ENCODE measurements at regions not wholly inside any gene's neighbourhood (a gene's known extent, or its start where the extent isn't known, plus 50 kb on each side); places are given as distances from the start of the nearest gene placed in this dataset.

DNA sequence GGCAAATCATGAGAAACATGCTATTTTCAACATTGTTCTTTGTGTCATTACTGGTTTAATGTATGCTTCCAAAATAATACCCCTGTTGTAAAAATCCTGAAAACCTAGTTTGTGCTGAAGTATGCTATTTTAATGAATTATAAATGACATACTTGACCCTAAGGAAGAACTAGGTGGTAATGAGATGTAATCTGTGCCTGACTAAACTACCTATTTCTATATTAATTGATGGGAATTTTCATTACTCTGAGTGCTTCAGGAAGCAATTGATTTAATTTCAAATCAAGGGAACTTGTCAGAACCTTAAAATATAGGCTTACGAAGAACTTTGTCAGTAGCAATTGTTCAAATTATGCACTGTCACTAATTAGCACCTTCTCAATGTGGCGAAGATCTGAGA lies 1005.6 kb upstream of the SLC10A2 start:
- no peaks in the 10 kb centered on the region for H3K36me3 Mint-ChIP-seq
- ATAC-seq (ENCODE audit: low read depth), result no peak
- H3K4me3 Mint-ChIP-seq, result no peak overlapping the region
- DNase-seq, result no peak
- POLR2A ChIA-PET, result no interaction called here
- H3K27ac Mint-ChIP-seq, result no peak overlapping the region
- H3K4me1 Mint-ChIP-seq, result no peaks in the 10 kb centered on the region
- H3K9me3 Mint-ChIP-seq, result no peaks in the 10 kb centered on the region
- H3K27me3 Mint-ChIP-seq, result no peaks in the 10 kb centered on the region

DNA sequence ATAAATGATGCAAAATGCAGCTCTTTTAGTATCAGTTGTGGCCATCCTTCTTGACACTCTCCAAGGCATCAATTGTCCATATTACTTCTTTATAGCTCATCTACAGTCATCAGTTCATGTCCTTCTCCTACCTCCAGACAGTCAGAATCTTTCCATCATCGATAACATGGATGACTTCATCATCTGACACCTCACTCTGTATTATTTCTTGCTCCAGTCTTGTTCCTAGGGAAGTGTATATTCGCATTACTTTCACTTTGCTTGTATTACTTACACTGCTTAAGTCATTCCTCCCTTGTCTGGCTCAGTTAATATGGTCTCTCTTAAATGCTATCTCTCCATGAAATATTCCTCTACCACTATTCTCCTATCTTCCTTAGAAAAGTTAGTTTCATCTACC lies 999.1 kb upstream of the SLC10A2 start:
- ATAC-seq (ENCODE audit: low read depth), result no peak
- POLR2A ChIA-PET, result no interaction called here
- no peaks in the 10 kb centered on the region for H3K36me3 Mint-ChIP-seq
- H3K9me3 Mint-ChIP-seq, result peaks cover 6% of the 10 kb centered on the region
- no peaks in the 10 kb centered on the region for H3K27me3 Mint-ChIP-seq
- H3K4me1 Mint-ChIP-seq, result no peaks in the 10 kb centered on the region
- no peak overlapping the region for H3K27ac Mint-ChIP-seq
- H3K4me3 Mint-ChIP-seq, result no peak overlapping the region
- no peak for DNase-seq

DNA sequence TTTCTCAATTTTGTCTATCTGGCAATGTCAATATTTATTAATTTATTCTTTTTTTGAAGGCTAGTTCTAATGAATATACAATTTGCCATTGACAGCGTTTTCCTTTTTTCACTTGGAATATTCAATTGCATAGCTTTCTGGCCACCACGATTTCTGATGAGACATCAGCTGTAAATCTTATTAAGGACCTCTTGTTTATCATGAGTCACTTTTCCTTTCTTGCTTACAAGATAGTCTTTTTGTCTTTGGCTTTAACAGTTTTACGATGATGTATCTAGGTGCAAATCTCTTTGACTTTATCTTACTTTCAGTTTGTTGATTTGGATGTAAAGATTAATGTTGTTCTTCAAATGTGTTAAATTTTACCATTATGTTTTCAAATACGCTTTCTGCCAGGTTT lies 991.6 kb upstream of the SLC10A2 start:
- DNase-seq (no peak), ATAC-seq (ENCODE audit: low read depth) (no peak)
- peaks cover 3% of the 10 kb centered on the region for H3K9me3 Mint-ChIP-seq
- POLR2A ChIA-PET, result no interaction called here
- H3K27ac Mint-ChIP-seq, result no peak overlapping the region
- no peak overlapping the region for H3K4me3 Mint-ChIP-seq
- H3K36me3 Mint-ChIP-seq, result no peaks in the 10 kb centered on the region
- H3K27me3 Mint-ChIP-seq, result no peaks in the 10 kb centered on the region
- no peaks in the 10 kb centered on the region for H3K4me1 Mint-ChIP-seq

DNA sequence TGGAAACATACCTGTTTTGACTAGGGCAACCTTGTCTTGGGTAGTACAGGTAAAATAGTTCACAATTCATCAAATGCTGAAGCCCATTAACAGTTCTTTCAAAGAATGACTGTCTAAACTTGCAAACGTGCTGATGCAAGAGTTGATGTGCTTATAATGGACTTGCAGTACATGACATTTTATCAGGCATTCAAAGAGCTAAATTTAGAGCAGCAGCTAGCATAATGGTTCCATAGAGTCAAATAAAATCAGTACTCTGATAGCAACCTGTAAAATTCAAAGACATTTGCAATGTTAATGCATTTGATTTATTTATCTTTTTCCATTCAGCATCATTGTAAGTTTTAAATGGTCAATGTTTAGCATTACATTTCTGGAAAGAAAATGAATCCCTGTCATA lies 979.7 kb upstream of the SLC10A2 start:
- Mint-ChIP-seq H3K4me1 (no peaks in the 10 kb centered on the region), H3K27ac (no peak overlapping the region), H3K4me3 (no peak overlapping the region), H3K9me3 (peaks cover 4% of the 10 kb centered on the region), H3K36me3 (no peaks in the 10 kb centered on the region), H3K27me3 (no peaks in the 10 kb centered on the region)
- no peak for ATAC-seq (ENCODE audit: low read depth)
- POLR2A ChIA-PET, result no interaction called here
- no peak for DNase-seq

DNA sequence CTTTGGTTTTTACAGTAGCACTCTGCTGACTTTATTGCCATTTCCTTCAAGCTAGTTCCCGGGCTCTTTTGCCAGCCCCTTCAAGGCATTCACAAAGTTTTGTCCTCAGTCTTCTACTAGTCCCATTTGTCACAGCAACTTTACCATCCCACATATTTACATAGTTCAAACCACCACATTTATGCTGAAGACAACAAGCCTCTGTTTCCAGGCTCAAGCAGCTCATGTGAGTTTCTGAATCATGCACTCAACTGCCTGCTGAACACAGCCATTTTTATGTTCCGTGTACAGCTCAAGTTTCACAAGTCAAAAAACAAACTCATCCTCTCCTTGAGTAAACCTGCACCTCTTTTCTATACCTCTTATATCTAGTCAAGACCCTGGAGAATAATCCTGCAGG lies 977.0 kb upstream of the SLC10A2 start:
- POLR2A ChIA-PET, result no interaction called here
- no peak overlapping the region for H3K4me3 Mint-ChIP-seq

DNA sequence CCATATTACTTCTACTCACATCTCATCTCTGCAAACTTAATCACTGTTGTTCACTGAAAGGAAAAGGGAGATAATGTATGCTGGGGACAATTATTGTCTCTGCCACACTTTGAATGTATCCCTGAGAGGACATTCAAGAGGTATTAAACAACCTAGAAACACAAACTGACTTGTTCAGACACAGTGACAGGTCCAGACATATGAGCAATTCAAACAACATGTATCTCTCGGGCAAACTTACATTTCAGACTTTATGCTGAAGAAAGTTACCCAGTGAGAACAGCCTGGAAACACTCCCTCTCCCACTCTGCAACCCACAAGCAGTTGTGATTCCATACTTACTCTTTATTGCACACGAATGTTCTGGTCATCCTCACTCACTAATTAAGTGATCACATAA lies 968.7 kb upstream of the SLC10A2 start:
- H3K9me3 Mint-ChIP-seq, result peaks cover 4% of the 10 kb centered on the region
- no peaks in the 10 kb centered on the region for H3K27me3 Mint-ChIP-seq
- DNase-seq, result no peak
- H3K27ac Mint-ChIP-seq, result no peak overlapping the region
- no peaks in the 10 kb centered on the region for H3K4me1 Mint-ChIP-seq
- POLR2A ChIA-PET, result no interaction called here
- no peak for ATAC-seq (ENCODE audit: low read depth)
- no peak overlapping the region for H3K4me3 Mint-ChIP-seq
- H3K36me3 Mint-ChIP-seq, result no peaks in the 10 kb centered on the region

More for the DNA sequence above, 977.0 kb upstream of the SLC10A2 start:
- ATAC-seq (ENCODE audit: low read depth) (no peak), DNase-seq (no peak)
- Mint-ChIP-seq H3K4me1 (no peaks in the 10 kb centered on the region), H3K27ac (no peak overlapping the region), H3K9me3 (peaks cover 6% of the 10 kb centered on the region), H3K36me3 (no peaks in the 10 kb centered on the region), H3K27me3 (no peaks in the 10 kb centered on the region)

DNA sequence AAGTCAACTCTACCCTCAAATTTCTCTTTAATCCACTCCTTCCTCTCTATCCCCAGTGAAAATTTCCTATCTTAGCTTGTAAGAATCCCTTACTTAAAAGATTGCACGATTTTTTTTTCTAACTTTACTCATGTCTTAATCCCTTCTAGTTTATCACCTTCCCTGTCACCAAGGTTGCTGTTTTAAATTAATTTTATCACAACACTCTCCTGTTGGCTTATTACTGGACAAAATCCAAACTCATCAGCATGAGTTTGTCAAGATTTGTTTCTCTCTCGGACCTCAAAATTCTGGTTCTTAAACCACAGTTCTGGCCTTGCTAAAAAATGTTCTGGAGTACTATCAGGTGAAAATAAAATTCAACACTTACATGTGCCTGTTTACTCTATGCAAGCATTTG lies 959.1 kb upstream of the SLC10A2 start:
- POLR2A ChIA-PET, result no interaction called here
- peaks cover 3% of the 10 kb centered on the region for H3K9me3 Mint-ChIP-seq
- no peaks in the 10 kb centered on the region for H3K27me3 Mint-ChIP-seq
- peak overlapping the region; percentile 2 for H3K27ac Mint-ChIP-seq
- no peaks in the 10 kb centered on the region for H3K36me3 Mint-ChIP-seq
- ATAC-seq (ENCODE audit: low read depth), result no peak
- no peaks in the 10 kb centered on the region for H3K4me1 Mint-ChIP-seq
- no peak overlapping the region for H3K4me3 Mint-ChIP-seq
- no peak for DNase-seq

DNA sequence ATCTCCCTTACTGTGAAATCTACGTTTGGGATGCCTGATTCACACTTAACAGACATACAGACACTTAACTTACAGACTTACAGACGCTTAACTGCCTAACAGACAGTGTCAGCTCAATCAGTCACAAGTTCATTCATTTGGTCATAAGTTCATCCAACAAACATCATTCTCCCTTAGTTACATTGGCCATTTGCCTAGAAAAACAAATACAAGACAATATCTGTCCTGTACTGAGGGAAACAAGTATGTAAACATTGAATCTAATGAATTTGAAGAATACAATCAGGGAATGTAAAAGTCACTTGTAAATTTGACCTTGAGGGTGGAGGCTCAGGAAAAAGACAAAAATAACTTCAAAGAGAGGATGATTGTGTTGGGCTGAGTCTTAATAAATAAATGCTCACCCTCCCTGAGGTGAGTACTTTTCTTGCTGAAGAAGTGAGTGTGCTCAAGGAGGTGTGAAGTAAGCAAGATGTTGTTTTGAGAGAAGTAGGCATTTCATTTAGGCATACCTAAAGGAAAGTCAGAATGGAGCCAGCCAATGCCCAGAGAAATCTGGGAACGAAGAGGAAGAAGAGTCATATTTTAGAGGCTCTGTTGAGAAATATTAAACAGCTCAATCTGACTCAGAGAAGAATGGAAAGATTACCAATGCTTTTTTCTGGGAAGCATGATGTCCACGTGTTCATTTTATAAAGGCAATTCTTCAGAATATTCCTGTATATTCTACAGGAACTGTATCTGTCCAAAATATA lies 958.4 kb upstream of the SLC10A2 start:
- Mint-ChIP-seq H3K27ac (no peak overlapping the region), H3K4me3 (no peak overlapping the region), H3K27me3 (no peaks in the 10 kb centered on the region), H3K4me1 (no peaks in the 10 kb centered on the region), H3K9me3 (peaks cover 3% of the 10 kb centered on the region), H3K36me3 (no peaks in the 10 kb centered on the region)
- POLR2A ChIA-PET, result no interaction called here
- ATAC-seq (ENCODE audit: low read depth) (no peak), DNase-seq (no peak)

DNA sequence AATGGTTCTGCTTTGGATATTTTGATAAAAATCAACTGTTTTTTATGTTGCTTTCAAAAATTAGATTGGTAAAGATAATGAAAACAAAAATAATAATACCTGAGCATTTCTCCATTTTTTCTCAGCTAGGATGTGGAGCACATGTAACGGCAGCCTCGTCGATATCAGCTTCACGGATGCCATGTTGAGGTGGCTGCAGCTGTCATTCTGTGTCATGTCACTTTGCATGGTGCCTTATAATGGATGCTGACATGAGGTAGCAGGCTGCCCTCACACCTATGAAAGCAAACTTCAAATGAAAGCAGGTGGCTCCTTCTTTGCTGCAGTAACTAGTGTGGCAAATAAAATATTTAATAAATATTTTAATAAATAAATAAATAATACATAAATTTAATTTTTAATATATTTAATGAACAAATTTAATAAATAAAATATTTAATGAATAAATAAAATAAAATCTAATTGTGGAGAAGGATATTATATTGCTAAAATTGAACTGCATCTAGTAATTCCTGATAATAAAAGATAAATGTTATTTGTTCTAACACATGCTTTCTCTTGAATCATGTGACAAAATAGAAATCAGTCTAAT lies 955.7 kb upstream of the SLC10A2 start:
- no peaks in the 10 kb centered on the region for H3K4me1 Mint-ChIP-seq
- no peak for ATAC-seq (ENCODE audit: low read depth)
- no peak for DNase-seq

DNA sequence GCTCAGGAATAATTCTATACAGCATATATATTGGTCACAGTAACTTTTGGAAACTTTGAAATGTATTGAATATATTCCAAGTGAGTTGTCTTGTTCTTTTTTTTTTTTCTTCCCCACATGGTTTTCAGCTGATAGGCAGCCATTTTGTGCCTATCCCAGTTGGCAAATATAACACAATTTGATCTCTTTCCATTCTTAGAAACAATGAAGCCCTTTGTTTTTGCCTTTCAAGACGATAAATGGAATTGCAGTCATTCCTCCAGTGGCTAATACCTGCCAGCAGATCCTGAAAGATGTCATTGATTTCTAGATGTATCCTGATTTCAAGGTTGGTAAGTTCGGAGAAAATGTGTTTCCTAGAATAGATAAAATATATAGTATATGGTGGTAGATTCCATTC lies 951.1 kb upstream of the SLC10A2 start:
- no peak overlapping the region for H3K4me3 Mint-ChIP-seq
- no peaks in the 10 kb centered on the region for H3K4me1 Mint-ChIP-seq
- H3K9me3 Mint-ChIP-seq, result peaks cover 3% of the 10 kb centered on the region
- POLR2A ChIA-PET, result no interaction called here
- DNase-seq (no peak), ATAC-seq (ENCODE audit: low read depth) (no peak)
- no peaks in the 10 kb centered on the region for H3K36me3 Mint-ChIP-seq
- no peaks in the 10 kb centered on the region for H3K27me3 Mint-ChIP-seq
- H3K27ac Mint-ChIP-seq, result no peak overlapping the region

More for the DNA sequence above, 955.7 kb upstream of the SLC10A2 start:
- no peak overlapping the region for H3K27ac Mint-ChIP-seq
- no peaks in the 10 kb centered on the region for H3K36me3 Mint-ChIP-seq
- peaks cover 3% of the 10 kb centered on the region for H3K9me3 Mint-ChIP-seq
- POLR2A ChIA-PET, result no interaction called here
- H3K4me3 Mint-ChIP-seq, result no peak overlapping the region
- no peaks in the 10 kb centered on the region for H3K27me3 Mint-ChIP-seq

DNA sequence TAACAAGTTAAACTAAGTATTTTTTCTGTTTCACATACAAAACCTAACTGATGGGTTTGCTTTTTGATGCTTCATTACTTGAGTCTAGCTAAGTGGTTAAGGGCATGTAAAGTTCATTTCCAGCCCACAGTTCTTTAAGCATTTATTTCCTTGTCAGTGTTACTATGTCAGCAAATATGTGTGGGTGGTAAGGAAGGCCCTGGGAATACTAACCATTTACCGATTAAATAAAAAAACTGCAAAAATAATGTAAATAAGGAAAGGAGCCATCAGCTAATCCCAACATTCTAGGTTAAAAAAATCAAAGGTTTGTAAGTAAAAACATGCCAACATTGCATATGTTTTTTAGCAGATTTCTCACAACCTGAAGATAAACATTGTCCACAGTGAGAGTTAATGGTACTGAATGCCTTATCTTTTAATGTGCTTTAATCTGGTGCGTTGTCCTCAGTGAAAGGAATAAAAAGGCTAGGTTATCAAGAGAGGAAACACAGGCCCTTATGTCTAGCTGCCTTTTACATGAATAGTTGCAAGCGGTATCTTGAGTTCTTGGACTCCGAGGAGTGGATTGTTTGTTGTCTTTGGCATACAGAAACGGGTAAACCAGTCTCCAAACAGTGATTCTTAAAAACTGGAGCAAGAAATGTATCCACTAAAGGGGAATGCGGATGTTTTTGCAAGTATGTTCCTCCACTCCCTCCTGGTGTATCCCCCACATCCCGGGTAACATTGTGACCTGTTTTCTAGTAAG lies 949.6 kb upstream of the SLC10A2 start:
- H3K9me3 Mint-ChIP-seq, result peaks cover 3% of the 10 kb centered on the region
- no peaks in the 10 kb centered on the region for H3K4me1 Mint-ChIP-seq
- POLR2A ChIA-PET, result no interaction called here
- H3K36me3 Mint-ChIP-seq, result no peaks in the 10 kb centered on the region
- H3K27ac Mint-ChIP-seq, result no peak overlapping the region
- DNase-seq, result no peak
- no peaks in the 10 kb centered on the region for H3K27me3 Mint-ChIP-seq
- no peak overlapping the region for H3K4me3 Mint-ChIP-seq
- ATAC-seq (ENCODE audit: low read depth), result no peak

DNA sequence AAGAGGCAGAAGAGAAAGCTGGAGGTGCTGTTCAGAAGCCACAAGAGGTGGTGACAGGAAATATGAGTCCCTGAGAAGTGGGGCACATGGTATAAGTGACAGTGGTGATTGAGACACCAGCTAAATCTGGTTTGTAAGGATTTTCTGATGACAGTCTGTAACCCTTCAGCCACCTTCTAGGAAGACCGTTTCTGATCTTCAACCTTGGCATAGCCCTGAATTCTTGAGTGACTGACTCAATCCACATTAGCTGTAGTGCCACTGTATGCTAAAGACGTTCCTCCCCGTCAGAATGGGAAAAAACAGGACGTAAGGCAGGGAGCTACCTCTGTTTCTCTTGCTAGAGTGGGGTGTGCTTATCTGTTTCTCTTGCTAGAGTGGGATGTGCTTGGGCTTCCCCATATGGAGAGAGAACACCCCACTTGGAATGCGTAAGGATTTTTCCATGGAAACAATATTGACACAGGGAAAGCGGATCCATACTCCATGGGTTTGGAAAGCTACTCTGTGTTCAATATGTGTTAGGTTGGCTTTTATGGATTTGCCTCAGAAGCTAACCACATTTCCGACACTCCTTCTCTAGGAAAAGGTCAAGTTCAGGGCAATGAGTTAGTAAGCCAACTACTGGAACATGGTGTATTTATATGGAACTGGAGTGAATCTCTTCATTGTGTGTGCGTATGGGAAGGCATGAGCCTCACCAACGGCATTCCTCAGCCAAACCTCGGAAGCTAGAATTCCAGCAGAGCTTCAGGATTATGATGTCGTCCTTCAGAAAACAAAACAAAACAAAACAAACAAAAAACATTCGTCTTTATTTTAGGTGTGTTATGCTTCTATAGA lies 948.8 kb upstream of the SLC10A2 start:
- Mint-ChIP-seq H3K27ac (no peak overlapping the region), H3K4me3 (no peak overlapping the region), H3K36me3 (no peaks in the 10 kb centered on the region), H3K9me3 (peaks cover 3% of the 10 kb centered on the region), H3K4me1 (no peaks in the 10 kb centered on the region), H3K27me3 (no peaks in the 10 kb centered on the region)
- POLR2A ChIA-PET, result no interaction called here
- no peak for DNase-seq
- ATAC-seq (ENCODE audit: low read depth), result no peak

DNA sequence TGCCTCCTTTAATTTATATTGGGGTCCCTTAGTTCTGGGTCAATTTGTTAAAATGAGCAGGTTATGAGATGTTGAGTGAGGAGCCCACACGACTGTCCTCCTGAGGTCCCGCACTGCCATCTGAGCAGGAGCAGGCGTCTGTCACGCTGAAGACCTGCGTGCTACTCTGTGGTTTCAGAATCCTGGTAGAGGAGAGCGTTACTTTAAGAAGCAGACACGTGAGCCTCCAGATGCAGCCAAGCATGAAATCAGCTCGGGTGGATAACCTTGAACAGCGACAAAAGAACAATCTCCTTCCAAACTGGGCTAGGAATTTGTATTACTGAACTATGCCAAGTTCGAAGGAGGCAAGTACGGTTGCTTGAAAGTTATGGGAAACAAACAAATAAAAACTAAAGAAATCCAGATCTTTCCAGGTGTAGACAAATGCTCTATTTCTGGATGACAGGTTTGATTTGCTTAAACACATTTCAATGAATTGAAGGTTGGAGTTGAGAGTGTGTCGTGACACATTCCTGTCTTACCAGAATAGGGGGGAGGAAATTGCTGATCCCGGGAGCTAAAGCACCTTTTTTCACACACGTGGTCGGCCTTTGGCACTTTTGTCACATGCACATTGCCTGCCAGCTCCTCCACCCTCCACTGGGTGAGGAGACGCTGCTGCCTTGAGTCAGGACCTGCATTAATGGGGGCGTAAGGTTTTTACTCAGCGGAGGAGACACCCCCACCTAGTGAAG lies 945.5 kb upstream of the SLC10A2 start:
- no peaks in the 10 kb centered on the region for H3K36me3 Mint-ChIP-seq

More for the DNA sequence above, 945.5 kb upstream of the SLC10A2 start:
- Mint-ChIP-seq H3K27ac (no peak overlapping the region), H3K9me3 (no peaks in the 10 kb centered on the region), H3K4me1 (no peaks in the 10 kb centered on the region), H3K27me3 (no peaks in the 10 kb centered on the region), H3K4me3 (no peak overlapping the region)
- POLR2A ChIA-PET, result no interaction called here
- ATAC-seq (ENCODE audit: low read depth) (no peak), DNase-seq (no peak)
